CD4-positive, alpha-beta memory T cell (primary cell): ENCODE measurements at regions not wholly inside any gene's neighbourhood (a gene's known extent, or its start where the extent isn't known, plus 50 kb on each side); places are given as distances from the start of the nearest gene placed in this dataset.

Experiments used
- CTCF ChIA-PET: fragments of 350-600 bp; sonication (Branson Sonifier 250); formaldehyde crosslinking; loops from one replicate; lab custom pipeline; 2021; ENCODE audit warnings: inconsistent platforms; ENCODE audit not compliant: partially characterized antibody; lab: Charles Lee
- POLR2A ChIA-PET: fragments of 350-600 bp; sonication (Branson Sonifier 250); formaldehyde crosslinking; loops from one replicate; lab custom pipeline; 2021; ENCODE audit not compliant: partially characterized antibody; lab: Charles Lee
- DNase-seq, 5 donors: peaks; one replicate each; pipeline versions ENCODE4 v3.0.0 to v3.0.0-alpha.2; 2020 to 2022; ENCODE audit warnings: mixed read lengths in 1 of 5
- H3K27ac ChIP-seq: one replicate; pipeline ENCODE4 v1.7.0; 2013; ENCODE audit warnings: low read depth, low read length
- H3K27me3 ChIP-seq: 2 replicates; pipeline ENCODE4 v1.7.0; 2013; ENCODE audit warnings: mild to moderate bottlenecking, low read length, moderate library complexity; ENCODE audit not compliant: insufficient read depth
- H3K36me3 ChIP-seq: 2 replicates; pipeline ENCODE4 v1.7.0; 2013; ENCODE audit warnings: mild to moderate bottlenecking, low read length, moderate library complexity; ENCODE audit not compliant: insufficient read depth
- H3K4me1 ChIP-seq: 2 replicates; pipeline ENCODE4 v1.7.0; 2013; ENCODE audit warnings: mild to moderate bottlenecking, low read length, moderate library complexity; ENCODE audit not compliant: insufficient read depth
- H3K4me3 ChIP-seq, 2 donors: one replicate each; pipeline ENCODE4 v1.7.0; 2013; ENCODE audit warnings: low read length in 2 of 2, mild to moderate bottlenecking in 1 of 2
- H3K9me3 ChIP-seq, 2 donors: one replicate each; pipeline ENCODE4 v1.7.0; 2013; ENCODE audit warnings: low read length in 2 of 2, control low read depth in 1 of 2; ENCODE audit not compliant: control insufficient read depth in 1 of 2
- H3K27ac Mint-ChIP-seq, 7 donors: one replicate each; pipeline ENCODE4 v1.8.0; 2020 to 2021; ENCODE audit warnings: mixed read lengths in 7 of 7, mild to moderate bottlenecking in 6 of 7, inconsistent platforms in 3 of 7, moderate library complexity in 3 of 7
- H3K27me3 Mint-ChIP-seq, 2 donors: one replicate each; pipeline ENCODE4 v1.8.0; 2020 to 2021; ENCODE audit warnings: mixed read lengths in 2 of 2
- H3K36me3 Mint-ChIP-seq, 2 donors: one replicate each; pipeline ENCODE4 v1.8.0; 2020 to 2021; ENCODE audit warnings: mixed read lengths in 2 of 2, inconsistent platforms in 1 of 2, mild to moderate bottlenecking in 1 of 2
- H3K4me1 Mint-ChIP-seq, 4 donors: one replicate each; pipeline ENCODE4 v1.8.0; 2020 to 2021; ENCODE audit warnings: mixed read lengths in 4 of 4, mild to moderate bottlenecking in 1 of 4
- H3K4me3 Mint-ChIP-seq, 8 donors: one replicate each; pipeline ENCODE4 v1.8.0; 2020 to 2021; ENCODE audit warnings: mixed read lengths in 8 of 8, mild to moderate bottlenecking in 7 of 8, moderate library complexity in 6 of 8, inconsistent platforms in 3 of 8
- H3K9me3 Mint-ChIP-seq, 8 donors: one replicate each; pipeline ENCODE4 v1.8.0; 2020 to 2021; ENCODE audit warnings: mixed read lengths in 8 of 8, mild to moderate bottlenecking in 5 of 8, inconsistent platforms in 3 of 8, moderate library complexity in 1 of 8
- intact Hi-C: fragments of 100-400 bp; cut with micrococcal nuclease; formaldehyde crosslinking; loops from one replicate; pipeline ENCODE4 v1.15.1; 2023

DNA sequence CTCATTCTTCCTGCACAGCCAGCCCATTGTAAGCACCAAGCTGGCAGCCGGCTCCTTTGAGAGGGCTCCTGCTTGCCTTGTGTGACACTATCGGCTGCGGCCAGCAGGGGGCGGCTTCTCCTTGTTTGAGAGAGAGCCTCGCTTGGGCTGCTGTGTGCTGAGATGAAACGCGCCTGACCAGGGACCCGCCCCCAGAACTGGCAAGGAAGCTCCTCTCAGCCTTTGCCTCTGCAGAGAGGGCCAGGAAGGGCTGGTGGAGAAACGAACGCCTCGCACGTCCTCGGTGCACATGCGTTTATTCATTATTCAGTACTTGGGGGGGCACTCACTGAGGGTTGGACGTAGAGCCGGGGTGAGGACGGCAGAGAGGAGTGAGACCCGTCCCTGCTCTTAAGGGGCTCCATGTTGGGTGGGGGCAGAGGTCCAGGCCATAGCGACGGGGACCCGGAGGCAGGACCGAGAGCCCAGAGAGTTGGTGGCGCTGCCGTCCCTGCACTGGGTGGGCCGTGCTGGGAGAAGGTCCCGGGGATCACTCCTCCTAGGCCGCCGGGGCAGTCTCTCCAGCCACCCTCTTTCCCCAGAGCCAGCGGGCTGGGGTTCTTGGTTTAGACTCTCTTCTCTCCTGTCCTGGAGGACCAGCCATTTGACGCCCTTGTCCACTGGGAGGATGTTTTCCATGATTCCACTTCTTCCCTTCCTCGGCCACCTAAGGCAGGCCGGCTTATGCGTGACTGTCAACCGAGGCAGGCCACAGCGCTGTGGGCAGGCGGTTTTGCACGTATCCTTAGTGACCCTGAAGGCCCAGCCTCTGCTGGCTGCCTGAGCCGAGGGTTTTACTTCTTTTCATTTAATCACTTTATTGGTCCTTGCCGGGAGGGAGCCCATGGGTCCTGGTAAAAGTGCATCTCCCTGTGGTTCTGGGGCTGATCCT, 174.5 kb downstream of the KATNAL1 start:
- ChIA-PET CTCF (interaction anchor here (0.6 to 18.5 kb wide), 66 partner anchors 10 to 733 kb away, joined by 3 to 974 read pairs (median 5); partner anchors contain the start of genes HMGB1, KATNAL1 and USPL1), POLR2A (interaction anchor here (0.6 to 21.7 kb wide), 16 partner anchors 11 to 444 kb away, joined by 3 to 440 read pairs (median 4); partner anchors contain the start of gene UBL3)
- no peak overlapping the region for H3K4me3 ChIP-seq
- peak overlapping the region in 6 of 8 donors; percentile 17 to 78 (median 63) for H3K4me3 Mint-ChIP-seq
- H3K36me3 ChIP-seq: no peaks in the 10 kb centered on the region
- intact Hi-C loops: loop anchor here (1.0 to 2.0 kb wide), 10 partner anchors 9 to 670 kb away; partner anchors contain the start of gene KATNAL1
- peak overlapping the region in 6 of 7 donors; percentile 22 to 88 (median 82) for H3K27ac Mint-ChIP-seq
- H3K36me3 Mint-ChIP-seq: no peaks in the 10 kb centered on the region
- H3K27ac ChIP-seq: no peak overlapping the region
- H3K27me3 ChIP-seq: no peaks in the 10 kb centered on the region
- peak; percentile 91 to 95 (median 93) for DNase-seq
- peaks cover 12% of the 10 kb centered on the region for H3K4me1 ChIP-seq
- H3K27me3 Mint-ChIP-seq: no peaks in the 10 kb centered on the region
- peaks cover 10 to 19% (median 14%) of the 10 kb centered on the region in 4 donors for H3K4me1 Mint-ChIP-seq
- no peaks in the 10 kb centered on the region for H3K9me3 ChIP-seq
- no peaks in the 10 kb centered on the region for H3K9me3 Mint-ChIP-seq

GRCh38 chr13:30129411-30129810, 177.9 kb downstream of the KATNAL1 start:
- H3K27me3 ChIP-seq: no peaks in the 10 kb centered on the region
- peaks cover 12% of the 10 kb centered on the region for H3K4me1 ChIP-seq
- CTCF ChIA-PET: interaction anchor here (1.0 to 18.5 kb wide), 4 partner anchors 24 to 360 kb away, joined by 3 to 974 read pairs (median 4); no protein-coding TSS in a partner anchor
- no peak overlapping the region for H3K27ac ChIP-seq
- Mint-ChIP-seq H3K36me3 (no peaks in the 10 kb centered on the region), H3K27me3 (no peaks in the 10 kb centered on the region), H3K27ac (no peak overlapping the region), H3K4me3 (no peak overlapping the region), H3K9me3 (no peaks in the 10 kb centered on the region), H3K4me1 (peaks cover 5 to 19% (median 11%) of the 10 kb centered on the region in 4 donors)
- H3K9me3 ChIP-seq: no peaks in the 10 kb centered on the region
- intact Hi-C loops: no loop called here
- H3K36me3 ChIP-seq: no peaks in the 10 kb centered on the region
- no peak overlapping the region for H3K4me3 ChIP-seq
- POLR2A ChIA-PET: interaction anchor here (21.7 kb wide), 1 partner anchor 21 kb away, joined by 440 read pairs; no protein-coding TSS in a partner anchor
- no peak for DNase-seq

DNA sequence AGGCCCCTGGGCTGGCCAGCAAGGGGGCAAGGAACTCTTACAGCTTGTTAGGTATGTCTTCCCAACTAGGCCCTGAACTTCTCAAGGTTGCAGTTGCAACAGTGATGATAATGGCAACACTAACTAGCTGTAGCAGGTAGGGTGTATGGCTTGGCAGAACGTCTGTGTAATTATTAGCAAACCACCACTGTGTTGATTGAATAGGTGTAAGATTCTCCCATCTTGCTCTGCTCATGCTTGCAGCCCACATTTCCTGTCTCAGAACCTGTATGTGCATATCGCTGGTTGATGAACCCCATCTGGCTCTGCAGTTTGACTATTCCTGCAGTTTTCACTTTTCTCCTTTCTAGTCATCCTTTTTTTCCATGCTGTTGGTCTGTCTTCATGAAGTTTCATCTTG, 178.8 kb downstream of the KATNAL1 start:
- intact Hi-C loops: no loop called here

GRCh38 chr13:30128095-30128494, 179.3 kb downstream of the KATNAL1 start:
- intact Hi-C loops: no loop called here
- Histone ChIP-seq H3K9me3 (no peaks in the 10 kb centered on the region), H3K4me3 (no peak overlapping the region), H3K27ac (no peak overlapping the region), H3K27me3 (no peaks in the 10 kb centered on the region), H3K36me3 (no peaks in the 10 kb centered on the region), H3K4me1 (peaks cover 8% of the 10 kb centered on the region)
- DNase-seq: no peak
- Mint-ChIP-seq H3K4me1 (peaks cover 5 to 11% (median 8%) of the 10 kb centered on the region in 4 donors), H3K27me3 (peaks cover 0 to 1% of the 10 kb centered on the region in 2 donors), H3K4me3 (no peak overlapping the region), H3K36me3 (no peaks in the 10 kb centered on the region), H3K27ac (peak overlapping the region in 1 of 7 donors; percentile 26), H3K9me3 (no peaks in the 10 kb centered on the region)
- ChIA-PET POLR2A (no interaction called here), CTCF (interaction anchor here (0.7 to 18.5 kb wide), 3 partner anchors 14 to 255 kb away, joined by 3 to 974 read pairs (median 27); no protein-coding TSS in a partner anchor)

More for the DNA sequence above, 178.8 kb downstream of the KATNAL1 start:
- H3K4me1 ChIP-seq: peaks cover 12% of the 10 kb centered on the region
- POLR2A ChIA-PET: no interaction called here
- no peaks in the 10 kb centered on the region for H3K9me3 Mint-ChIP-seq
- no peaks in the 10 kb centered on the region for H3K9me3 ChIP-seq
- no peaks in the 10 kb centered on the region for H3K36me3 ChIP-seq
- CTCF ChIA-PET: interaction anchor here (1.2 to 18.5 kb wide), 3 partner anchors 14 to 360 kb away, joined by 3 to 974 read pairs (median 27); no protein-coding TSS in a partner anchor
- H3K27me3 ChIP-seq: no peaks in the 10 kb centered on the region
- no peak overlapping the region for H3K27ac ChIP-seq
- no peaks in the 10 kb centered on the region for H3K27me3 Mint-ChIP-seq
- H3K4me1 Mint-ChIP-seq: peaks cover 5 to 13% (median 11%) of the 10 kb centered on the region in 4 donors
- H3K27ac Mint-ChIP-seq: no peak overlapping the region
- no peaks in the 10 kb centered on the region for H3K36me3 Mint-ChIP-seq
- H3K4me3 Mint-ChIP-seq: peak overlapping the region in 1 of 8 donors; percentile 46
- H3K4me3 ChIP-seq: no peak overlapping the region
- no peak for DNase-seq

DNA sequence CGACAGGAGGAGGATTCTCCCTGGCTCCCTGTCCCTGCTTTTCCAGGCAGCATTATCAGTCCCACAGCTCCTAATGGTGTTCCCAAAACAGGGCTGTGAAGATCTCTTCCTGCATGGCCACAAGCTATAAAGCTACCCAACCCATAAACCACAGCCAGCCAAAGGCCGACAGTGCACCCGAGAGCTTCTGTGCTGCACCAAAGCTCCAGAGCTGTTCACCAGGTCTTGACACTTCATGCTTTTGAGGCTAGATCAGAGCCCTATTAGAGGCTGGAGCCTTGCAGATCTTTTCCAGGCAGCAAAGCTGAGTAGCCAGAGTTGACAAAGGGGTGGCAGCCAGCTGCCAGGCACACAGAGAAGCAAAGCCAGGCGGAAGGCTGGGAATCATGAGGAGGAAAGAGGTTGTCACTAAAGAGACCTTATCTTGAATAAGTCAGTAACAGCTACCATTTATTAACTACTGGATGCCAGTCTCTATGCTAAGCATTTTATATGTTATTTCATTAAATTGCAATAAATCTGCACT, 180.4 kb downstream of the KATNAL1 start:
- H3K4me1 ChIP-seq: peaks cover 2% of the 10 kb centered on the region
- intact Hi-C loops: no loop called here
- H3K4me1 Mint-ChIP-seq: peaks cover 3 to 10% (median 4%) of the 10 kb centered on the region in 4 donors
- H3K27ac Mint-ChIP-seq: peak overlapping the region in 1 of 7 donors; percentile 60
- DNase-seq: no peak
- no peak overlapping the region for H3K4me3 ChIP-seq
- H3K36me3 ChIP-seq: no peaks in the 10 kb centered on the region
- no peak overlapping the region for H3K4me3 Mint-ChIP-seq
- H3K27me3 Mint-ChIP-seq: peaks cover 0 to 1% of the 10 kb centered on the region in 2 donors
- H3K9me3 ChIP-seq: no peaks in the 10 kb centered on the region
- H3K9me3 Mint-ChIP-seq: no peaks in the 10 kb centered on the region
- H3K27ac ChIP-seq: no peak overlapping the region
- no peaks in the 10 kb centered on the region for H3K27me3 ChIP-seq
- CTCF ChIA-PET: interaction anchor here (0.7 to 18.5 kb wide), 7 partner anchors 13 to 454 kb away, joined by 3 to 974 read pairs (median 4); no protein-coding TSS in a partner anchor
- POLR2A ChIA-PET: interaction anchor here (1.1 kb wide), 1 partner anchor 19 kb away, joined by 4 read pairs; no protein-coding TSS in a partner anchor
- H3K36me3 Mint-ChIP-seq: no peaks in the 10 kb centered on the region

DNA sequence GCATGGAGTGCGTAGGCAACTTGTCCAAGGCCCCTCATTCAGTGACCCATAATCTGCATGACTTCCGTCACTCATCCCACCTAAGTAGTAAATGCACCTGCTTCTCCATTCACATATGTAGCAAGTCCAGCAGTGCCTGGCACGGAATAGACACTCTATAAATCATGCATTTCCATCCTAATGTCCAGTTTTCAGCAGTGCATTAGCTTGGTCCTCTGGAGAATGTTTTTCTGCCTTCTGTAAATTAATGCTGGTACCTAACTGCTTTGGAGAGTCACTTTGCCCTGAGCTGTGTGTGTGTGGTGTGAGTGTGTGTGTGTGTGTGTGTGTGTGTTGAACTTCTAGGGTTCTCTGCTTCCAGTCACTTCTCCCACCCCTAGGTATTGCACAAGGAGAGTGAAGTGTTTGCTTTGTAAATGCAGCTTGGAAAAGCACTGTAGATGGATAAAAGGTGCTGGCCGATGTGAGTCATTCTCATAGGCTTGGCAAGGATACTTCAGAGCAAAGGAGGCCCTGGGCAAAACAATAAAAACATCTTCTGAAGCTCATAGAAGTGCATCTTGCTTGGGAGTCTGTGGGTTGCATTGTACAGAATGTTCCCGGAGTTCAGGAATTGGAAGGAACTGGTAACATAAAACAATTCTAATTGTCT, 181.8 kb downstream of the KATNAL1 start:
- Mint-ChIP-seq H3K9me3 (no peaks in the 10 kb centered on the region), H3K4me3 (no peak overlapping the region), H3K36me3 (no peaks in the 10 kb centered on the region), H3K4me1 (peaks cover 13 to 24% (median 16%) of the 10 kb centered on the region in 4 donors), H3K27me3 (peaks cover 0 to 1% of the 10 kb centered on the region in 2 donors), H3K27ac (no peak overlapping the region)
- no peaks in the 10 kb centered on the region for H3K27me3 ChIP-seq
- H3K4me1 ChIP-seq: peaks cover 16% of the 10 kb centered on the region
- no peaks in the 10 kb centered on the region for H3K9me3 ChIP-seq
- ChIA-PET CTCF (interaction anchor here (1.9 to 18.5 kb wide), 3 partner anchors 11 to 337 kb away, joined by 4 to 974 read pairs (median 27); no protein-coding TSS in a partner anchor), POLR2A (no interaction called here)
- H3K4me3 ChIP-seq: no peak overlapping the region
- intact Hi-C loops: no loop called here
- DNase-seq: no peak
- H3K27ac ChIP-seq: no peak overlapping the region
- H3K36me3 ChIP-seq: no peaks in the 10 kb centered on the region
